H54 (cell line): ENCODE measurements at regions not wholly inside any gene's neighbourhood (a gene's known extent, or its start where the extent isn't known, plus 50 kb on each side); places are given as distances from the start of the nearest gene placed in this dataset.

Experiments used
- DNase-seq: peaks from one replicate; pipeline ENCODE4 v3.0.0; 2011; ENCODE audit warnings: low spot score, mixed read lengths; ENCODE audit not compliant: insufficient read length
- FAIRE-seq: peaks from 3 replicates; lab custom pipeline; 2011; peaks lifted over from hg19 to GRCh38; lab: Jason Lieb, UNC
- POLR2A ChIP-seq: IDR thresholded peaks from 2 replicates; pipeline ENCODE4 v1.6.1; 2011; ENCODE audit warnings: low read depth, mild to moderate bottlenecking, low read length

GRCh38 chr7:37633048-37633447 is 50.5 kb upstream of the GPR141 start:
- TF ChIP-seq POLR2A = no peak
- no peak for DNase-seq
- no peak for FAIRE-seq
